Calu3 (cell line): ENCODE measurements at regions not wholly inside any gene's neighbourhood (a gene's known extent, or its start where the extent isn't known, plus 50 kb on each side); places are given as distances from the start of the nearest gene placed in this dataset.
A peak's percentile ranks its signal among the peaks of the same experiment; 100 is the strongest.

Experiments used
- BruUV-seq: library from RNA; stranded (reverse); fragments of 400-500 nt; replicated peaks from 2 replicates; lab custom pipeline; 2021; lab: Mats Ljungman, UMichigan
- CTCF ChIA-PET: fragments of 300-600 bp; sonication (Branson Sonifier 250); formaldehyde crosslinking; loops from one replicate; lab custom pipeline; 2022; ENCODE audit warnings: antibody characterized with exemption; lab: Charles Lee
- DNase-seq: peaks from one replicate; pipeline ENCODE4 v3.0.0; 2022
- H3K27ac Mint-ChIP-seq: one replicate; pipeline ENCODE4 v1.8.0; 2022; ENCODE audit warnings: mixed read lengths; ENCODE audit not compliant: unreplicated experiment
- H3K27me3 Mint-ChIP-seq: one replicate; pipeline ENCODE4 v1.8.0; 2022; ENCODE audit warnings: mixed read lengths; ENCODE audit not compliant: unreplicated experiment
- H3K36me3 Mint-ChIP-seq: one replicate; pipeline ENCODE4 v1.8.0; 2022; ENCODE audit warnings: mild to moderate bottlenecking, moderate library complexity, mixed read lengths; ENCODE audit not compliant: insufficient read depth, unreplicated experiment
- H3K4me1 Mint-ChIP-seq: one replicate; pipeline ENCODE4 v1.8.0; 2022; ENCODE audit warnings: mild to moderate bottlenecking, low read depth, mixed read lengths; ENCODE audit not compliant: unreplicated experiment
- H3K4me3 Mint-ChIP-seq: one replicate; pipeline ENCODE4 v1.8.0; 2022; ENCODE audit warnings: mild to moderate bottlenecking, low read depth, moderate library complexity, mixed read lengths; ENCODE audit not compliant: unreplicated experiment
- H3K9me3 Mint-ChIP-seq: one replicate; pipeline ENCODE4 v1.8.0; 2022; ENCODE audit warnings: low read depth, mixed read lengths; ENCODE audit not compliant: unreplicated experiment
- intact Hi-C: fragments of 100-400 bp; cut with micrococcal nuclease; formaldehyde crosslinking; loops from one replicate; pipeline ENCODE4 v1.10.0; 2022; ENCODE audit not compliant: unreplicated experiment
- TF ChIP-seq, protein P1 (sequence below): fragments of 200-600 bp; IDR thresholded peaks from one replicate; pipeline ENCODE4 v1.8.0; 2022; ENCODE audit warnings: antibody characterized with exemption; ENCODE audit not compliant: unreplicated experiment

DNA sequence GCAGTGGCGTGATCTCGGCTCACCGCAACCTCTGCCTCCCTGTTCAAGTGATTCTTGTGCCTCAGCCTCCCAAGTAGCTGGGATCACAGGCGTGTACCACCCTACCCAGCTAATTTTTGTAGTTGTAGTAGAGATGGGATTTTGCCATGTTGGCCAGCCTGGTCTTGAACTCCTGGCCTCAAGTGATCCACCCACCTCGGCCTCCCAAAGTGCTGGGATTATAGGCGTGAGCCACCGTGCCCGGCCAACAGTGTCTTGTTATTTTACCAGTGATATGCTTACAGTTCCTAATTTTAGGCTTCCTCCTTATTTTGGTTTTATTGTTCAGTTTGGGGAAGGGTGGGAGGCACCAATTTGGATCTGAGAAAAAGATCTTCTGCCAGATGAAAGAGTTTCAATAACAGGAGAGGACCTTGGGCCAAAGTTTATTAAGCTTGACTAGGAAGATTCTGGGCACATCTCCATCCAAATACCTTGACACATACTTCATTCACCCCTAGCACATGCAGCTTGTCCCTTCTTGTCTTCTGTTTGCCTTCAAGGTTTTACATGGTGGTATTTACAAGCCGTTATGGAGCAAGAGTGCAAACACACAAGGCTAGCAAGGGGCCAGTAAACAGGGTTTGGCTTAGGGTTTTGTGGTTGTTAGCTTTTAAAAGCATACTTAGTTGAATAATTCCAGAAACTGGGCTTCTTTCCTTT lies 168.1 kb upstream of the DMRT1 start:
- CTCF ChIA-PET, result no interaction called here
- no peak for DNase-seq
- Mint-ChIP-seq H3K27ac (no peak overlapping the region), H3K27me3 (no peaks in the 10 kb centered on the region), H3K36me3 (no peaks in the 10 kb centered on the region), H3K4me3 (no peak overlapping the region), H3K9me3 (no peaks in the 10 kb centered on the region), H3K4me1 (peaks cover 17% of the 10 kb centered on the region)
- no TSS peak for BruUV-seq
- intact Hi-C loops, result no loop called here
- TF ChIP-seq, protein P1, sequence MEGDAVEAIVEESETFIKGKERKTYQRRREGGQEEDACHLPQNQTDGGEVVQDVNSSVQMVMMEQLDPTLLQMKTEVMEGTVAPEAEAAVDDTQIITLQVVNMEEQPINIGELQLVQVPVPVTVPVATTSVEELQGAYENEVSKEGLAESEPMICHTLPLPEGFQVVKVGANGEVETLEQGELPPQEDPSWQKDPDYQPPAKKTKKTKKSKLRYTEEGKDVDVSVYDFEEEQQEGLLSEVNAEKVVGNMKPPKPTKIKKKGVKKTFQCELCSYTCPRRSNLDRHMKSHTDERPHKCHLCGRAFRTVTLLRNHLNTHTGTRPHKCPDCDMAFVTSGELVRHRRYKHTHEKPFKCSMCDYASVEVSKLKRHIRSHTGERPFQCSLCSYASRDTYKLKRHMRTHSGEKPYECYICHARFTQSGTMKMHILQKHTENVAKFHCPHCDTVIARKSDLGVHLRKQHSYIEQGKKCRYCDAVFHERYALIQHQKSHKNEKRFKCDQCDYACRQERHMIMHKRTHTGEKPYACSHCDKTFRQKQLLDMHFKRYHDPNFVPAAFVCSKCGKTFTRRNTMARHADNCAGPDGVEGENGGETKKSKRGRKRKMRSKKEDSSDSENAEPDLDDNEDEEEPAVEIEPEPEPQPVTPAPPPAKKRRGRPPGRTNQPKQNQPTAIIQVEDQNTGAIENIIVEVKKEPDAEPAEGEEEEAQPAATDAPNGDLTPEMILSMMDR, result no peak

GRCh38 chr9:673966-674526 lies 167.5 kb upstream of the DMRT1 start:
- no peak overlapping the region for H3K27ac Mint-ChIP-seq
- CTCF ChIA-PET, result no interaction called here
- BruUV-seq, result no TSS peak

GRCh38 chr9:675697-676370 lies 165.7 kb upstream of the DMRT1 start:
- BruUV-seq, result no TSS peak
- no peak overlapping the region for H3K4me3 Mint-ChIP-seq
- H3K36me3 Mint-ChIP-seq, result no peaks in the 10 kb centered on the region
- no peak for DNase-seq
- peaks cover 17% of the 10 kb centered on the region for H3K4me1 Mint-ChIP-seq
- no peaks in the 10 kb centered on the region for H3K27me3 Mint-ChIP-seq
- TF ChIP-seq, protein P1, result no peak
- CTCF ChIA-PET, result no interaction called here
- intact Hi-C loops, result no loop called here
- no peak overlapping the region for H3K27ac Mint-ChIP-seq
- H3K9me3 Mint-ChIP-seq, result no peaks in the 10 kb centered on the region

More at GRCh38 chr9:673966-674526, 167.5 kb upstream of the DMRT1 start:
- no peaks in the 10 kb centered on the region for H3K9me3 Mint-ChIP-seq
- H3K27me3 Mint-ChIP-seq, result no peaks in the 10 kb centered on the region
- no peaks in the 10 kb centered on the region for H3K36me3 Mint-ChIP-seq
- peaks cover 17% of the 10 kb centered on the region for H3K4me1 Mint-ChIP-seq
- DNase-seq, result no peak
- intact Hi-C loops, result no loop called here
- no peak overlapping the region for H3K4me3 Mint-ChIP-seq
- TF ChIP-seq, protein P1, result no peak

DNA sequence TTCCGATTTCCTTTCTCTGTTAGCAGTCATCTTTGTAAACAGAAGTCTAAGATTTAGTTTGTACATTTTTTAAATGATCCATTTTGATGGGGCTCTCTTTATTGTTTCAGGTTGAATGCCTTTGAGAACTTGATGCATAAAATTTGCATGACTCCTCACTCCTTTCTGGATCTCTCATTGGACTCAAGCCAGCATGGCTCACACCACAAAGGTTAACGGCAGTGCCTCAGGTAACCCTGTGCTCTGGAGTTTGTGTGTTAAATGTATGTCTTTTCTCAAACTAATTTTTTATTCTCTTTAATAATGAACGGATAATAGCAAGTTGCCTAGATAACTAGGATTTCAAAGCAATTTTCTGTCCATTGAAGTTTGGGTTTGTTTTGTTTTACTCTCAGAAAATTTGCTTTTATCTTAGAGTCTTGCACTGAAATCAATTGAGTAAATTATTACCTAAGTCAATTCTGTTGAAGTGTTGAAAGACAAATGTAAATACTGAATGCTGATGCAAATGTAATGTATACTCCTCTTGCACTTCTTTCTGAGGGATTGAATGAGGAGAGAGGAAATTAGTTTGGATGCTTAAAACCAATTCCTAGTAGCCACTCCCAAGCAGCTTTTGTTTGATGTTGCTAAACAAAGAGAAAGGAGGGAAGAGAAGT lies 164.6 kb upstream of the DMRT1 start:
- Mint-ChIP-seq H3K9me3 (no peaks in the 10 kb centered on the region), H3K36me3 (no peaks in the 10 kb centered on the region), H3K27me3 (no peaks in the 10 kb centered on the region), H3K27ac (peak overlapping the region; percentile 15), H3K4me1 (peaks cover 17% of the 10 kb centered on the region), H3K4me3 (peak overlapping the region; percentile 50)
- intact Hi-C loops, result no loop called here
- TF ChIP-seq, protein P1, result no peak
- no TSS peak for BruUV-seq
- CTCF ChIA-PET, result no interaction called here
- DNase-seq, result peak; percentile 31
